Endodermal cell (in vitro differentiated cells): ENCODE measurements at regions not wholly inside any gene's neighbourhood (a gene's known extent, or its start where the extent isn't known, plus 50 kb on each side); places are given as distances from the start of the nearest gene placed in this dataset.

ENCODE experiments used
- DNase-seq: peaks from one replicate; pipeline ENCODE4 v3.0.0-alpha.2; 2017
- H3K27ac ChIP-seq: 2 replicates; pipeline ENCODE4 v1.5.1; 2013; ENCODE audit warnings: mild to moderate bottlenecking, low read depth, low read length, moderate library complexity
- H3K27me3 ChIP-seq: 2 replicates; pipeline ENCODE4 v1.6.1; 2013; ENCODE audit warnings: mild to moderate bottlenecking, low read length, moderate library complexity; ENCODE audit not compliant: insufficient read depth, control insufficient read depth, poor library complexity, severe bottlenecking
- H3K36me3 ChIP-seq: 2 replicates; pipeline ENCODE4 v1.7.0; 2013; ENCODE audit warnings: mild to moderate bottlenecking, low read length, moderate library complexity; ENCODE audit not compliant: control insufficient read depth, insufficient read depth
- H3K4me1 ChIP-seq: one replicate; pipeline ENCODE4 v1.7.0; 2013; ENCODE audit warnings: low read length; ENCODE audit not compliant: control insufficient read depth, insufficient read depth
- H3K4me3 ChIP-seq: 2 replicates; pipeline ENCODE4 v1.5.1; 2013; ENCODE audit warnings: mild to moderate bottlenecking, low read length, moderate library complexity
- H3K9ac ChIP-seq: 2 replicates; pipeline ENCODE4 v1.6.1; 2013; ENCODE audit warnings: mild to moderate bottlenecking, low read length, moderate library complexity; ENCODE audit not compliant: poor library complexity, severe bottlenecking; ENCODE audit errors: extremely low read depth
- H3K9me3 ChIP-seq: 2 replicates; pipeline ENCODE4 v1.6.1; 2013; ENCODE audit warnings: mild to moderate bottlenecking, low read length, moderate library complexity; ENCODE audit not compliant: control insufficient read depth
- H3K27ac Mint-ChIP-seq: 2 replicates; pipeline ENCODE4 v1.8.0; 2020; ENCODE audit warnings: mixed read lengths
- H3K27me3 Mint-ChIP-seq: 2 replicates; pipeline ENCODE4 v1.8.0; 2021; ENCODE audit warnings: mild to moderate bottlenecking, mixed read lengths; ENCODE audit not compliant: insufficient read depth
- H3K36me3 Mint-ChIP-seq: 2 replicates; pipeline ENCODE4 v1.8.0; 2020; ENCODE audit warnings: low read depth, mixed read lengths
- H3K4me1 Mint-ChIP-seq: 2 replicates; pipeline ENCODE4 v1.8.0; 2020; ENCODE audit warnings: mixed read lengths
- H3K4me3 Mint-ChIP-seq: 2 replicates; pipeline ENCODE4 v1.8.0; 2020; ENCODE audit warnings: mild to moderate bottlenecking, moderate library complexity, mixed read lengths
- H3K9me3 Mint-ChIP-seq: 2 replicates; pipeline ENCODE4 v1.8.0; 2020; ENCODE audit warnings: mild to moderate bottlenecking, mixed read lengths
- WGBS, 2 experiments: methylation state at CpG; one replicate each; pipeline versions ENCODE4 v1.1.5 to v1.1.7; 2013; ENCODE audit warnings: missing lambda C conversion rate in 2 of 2, mixed read lengths in 1 of 2; ENCODE audit not compliant: insufficient coverage in 1 of 2, insufficient read length in 1 of 2; 5-methylcytosine and 5-hydroxymethylcytosine counted together
- TF ChIP-seq, protein P1 (sequence below): fragments of 200-600 bp; sonication (generic); conservative IDR thresholded peaks from 2 replicates; pipeline ENCODE4 v1.5.0; 2021; ENCODE audit warnings: antibody characterized with exemption, mild to moderate bottlenecking

GRCh38 chr10:111871458-111871857 lies 312.1 kb downstream of the GPAM start:
- Histone ChIP-seq H3K36me3 (no peaks in the 10 kb centered on the region), H3K27ac (no peak overlapping the region), H3K27me3 (no peaks in the 10 kb centered on the region), H3K9me3 (no peaks in the 10 kb centered on the region), H3K9ac (no peak overlapping the region), H3K4me1 (no peaks in the 10 kb centered on the region), H3K4me3 (no peak overlapping the region)
- TF ChIP-seq, protein P1, sequence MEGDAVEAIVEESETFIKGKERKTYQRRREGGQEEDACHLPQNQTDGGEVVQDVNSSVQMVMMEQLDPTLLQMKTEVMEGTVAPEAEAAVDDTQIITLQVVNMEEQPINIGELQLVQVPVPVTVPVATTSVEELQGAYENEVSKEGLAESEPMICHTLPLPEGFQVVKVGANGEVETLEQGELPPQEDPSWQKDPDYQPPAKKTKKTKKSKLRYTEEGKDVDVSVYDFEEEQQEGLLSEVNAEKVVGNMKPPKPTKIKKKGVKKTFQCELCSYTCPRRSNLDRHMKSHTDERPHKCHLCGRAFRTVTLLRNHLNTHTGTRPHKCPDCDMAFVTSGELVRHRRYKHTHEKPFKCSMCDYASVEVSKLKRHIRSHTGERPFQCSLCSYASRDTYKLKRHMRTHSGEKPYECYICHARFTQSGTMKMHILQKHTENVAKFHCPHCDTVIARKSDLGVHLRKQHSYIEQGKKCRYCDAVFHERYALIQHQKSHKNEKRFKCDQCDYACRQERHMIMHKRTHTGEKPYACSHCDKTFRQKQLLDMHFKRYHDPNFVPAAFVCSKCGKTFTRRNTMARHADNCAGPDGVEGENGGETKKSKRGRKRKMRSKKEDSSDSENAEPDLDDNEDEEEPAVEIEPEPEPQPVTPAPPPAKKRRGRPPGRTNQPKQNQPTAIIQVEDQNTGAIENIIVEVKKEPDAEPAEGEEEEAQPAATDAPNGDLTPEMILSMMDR = no peak
- DNase-seq = no peak
- Mint-ChIP-seq H3K27me3 (no peaks in the 10 kb centered on the region), H3K4me1 (peaks cover 4% of the 10 kb centered on the region), H3K36me3 (no peaks in the 10 kb centered on the region), H3K27ac (no peak overlapping the region), H3K4me3 (no peak overlapping the region), H3K9me3 (peaks cover 9% of the 10 kb centered on the region)

GRCh38 chr10:111872591-111872990 lies 311.0 kb downstream of the GPAM start:
- Mint-ChIP-seq H3K9me3 (peaks cover 13% of the 10 kb centered on the region), H3K4me3 (no peak overlapping the region), H3K27ac (no peak overlapping the region), H3K4me1 (peaks cover 11% of the 10 kb centered on the region), H3K27me3 (no peaks in the 10 kb centered on the region), H3K36me3 (no peaks in the 10 kb centered on the region)
- Histone ChIP-seq H3K27me3 (no peaks in the 10 kb centered on the region), H3K36me3 (no peaks in the 10 kb centered on the region), H3K4me1 (no peaks in the 10 kb centered on the region), H3K4me3 (no peak overlapping the region), H3K9ac (no peak overlapping the region), H3K27ac (no peak overlapping the region), H3K9me3 (peaks cover 5% of the 10 kb centered on the region)
- no peak for DNase-seq
- WGBS, 2 experiments = 75 to 100% methylated on average over 2 to 3 of the region's 3 CpGs
- TF ChIP-seq, protein P1 = no peak

- H3K27ac Mint-ChIP-seq = no peak overlapping the region
- peaks cover 18% of the 10 kb centered on the region for H3K9me3 Mint-ChIP-seq
- H3K4me1 Mint-ChIP-seq = peaks cover 11% of the 10 kb centered on the region
These were observed 310.5 kb downstream of the GPAM start for GRCh38 chr10:111873041-111873440.

More at GRCh38 chr10:111873041-111873440, 310.5 kb downstream of the GPAM start:
- Histone ChIP-seq H3K4me1 (no peaks in the 10 kb centered on the region), H3K36me3 (no peaks in the 10 kb centered on the region), H3K27me3 (no peaks in the 10 kb centered on the region), H3K27ac (no peak overlapping the region), H3K9ac (no peak overlapping the region), H3K9me3 (peaks cover 9% of the 10 kb centered on the region), H3K4me3 (no peak overlapping the region)
- 94 to 96% methylated on average over 2 to 4 of the region's 4 CpGs for WGBS, 2 experiments
- H3K36me3 Mint-ChIP-seq = no peaks in the 10 kb centered on the region
- TF ChIP-seq, protein P1 = no peak
- H3K4me3 Mint-ChIP-seq = no peak overlapping the region
- H3K27me3 Mint-ChIP-seq = no peaks in the 10 kb centered on the region
- no peak for DNase-seq
